HG03108 (cell line): ENCODE measurements at regions not wholly inside any gene's neighbourhood (a gene's known extent, or its start where the extent isn't known, plus 50 kb on each side); places are given as distances from the start of the nearest gene placed in this dataset.
"Not testable (repeated sequence)": the region's sequence is repeated elsewhere in the genome, so short reads cannot be mapped to it uniquely, and the experiment has no call there.

Experiments used
- ATAC-seq: cut with Tn5 transposase; IDR thresholded peaks from one replicate; pipeline ENCODE4 v1.9.1; 2021; ENCODE audit warnings: moderate library complexity; ENCODE audit not compliant: unreplicated experiment

DNA sequence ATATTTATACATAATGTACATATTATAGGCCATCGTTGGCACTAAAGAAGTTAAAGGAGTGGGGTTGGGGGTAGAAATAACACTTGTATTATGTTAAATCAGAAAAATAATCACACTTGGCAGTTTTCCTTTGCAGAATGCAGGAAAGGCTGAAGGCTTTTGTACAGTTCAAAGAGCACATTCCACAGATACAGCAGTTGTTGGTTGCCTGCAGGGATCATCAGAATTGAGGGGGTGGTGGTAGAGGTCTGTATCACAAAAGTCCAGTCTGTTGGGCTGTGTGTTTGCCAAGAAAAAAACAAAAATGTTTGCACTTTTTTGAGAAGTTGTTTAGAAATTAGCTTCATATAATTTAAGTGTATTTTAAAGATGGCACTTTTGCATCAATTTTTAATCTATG lies 231.8 kb upstream of the FOXP2 start:
- ATAC-seq = no peak

GRCh38 chr7:114181280-114181679 lies 233.3 kb upstream of the FOXP2 start:
- no peak for ATAC-seq

DNA sequence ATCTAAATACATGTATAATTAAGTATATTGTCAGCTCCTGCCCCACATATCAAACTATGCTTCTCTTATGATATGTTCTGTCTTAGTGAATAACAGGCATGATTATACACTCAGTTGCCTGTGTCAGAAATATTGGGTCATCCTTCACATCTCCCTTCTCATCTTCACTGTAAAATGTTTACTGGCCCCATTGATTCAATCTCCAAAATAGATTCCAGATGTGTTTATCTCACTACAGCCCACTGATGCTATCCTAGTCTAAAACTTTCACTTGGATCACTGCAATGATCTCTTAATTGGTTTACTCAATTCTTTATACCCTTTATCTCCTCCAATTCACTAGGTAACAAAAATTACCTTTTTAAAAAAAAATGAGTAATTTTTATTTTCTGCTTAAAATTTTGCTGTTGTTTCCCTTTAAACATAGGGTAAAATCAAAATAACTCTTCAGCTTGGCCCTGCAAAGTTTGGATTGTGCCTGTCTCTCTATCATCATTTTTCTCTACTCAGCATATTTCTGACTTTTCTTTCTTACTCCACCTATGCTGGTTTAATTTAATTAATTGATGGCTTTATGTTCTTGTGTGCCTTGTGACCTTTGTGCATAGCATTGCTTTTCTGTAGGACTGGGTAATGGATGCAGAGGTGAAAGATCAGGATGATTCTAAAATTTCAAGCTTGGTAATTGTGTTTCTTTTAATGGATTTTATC lies 233.9 kb upstream of the FOXP2 start:
- ATAC-seq = no peak

- ATAC-seq = no peak
Measured at GRCh38 chr7:114175125-114175524, 239.5 kb upstream of the FOXP2 start.

DNA sequence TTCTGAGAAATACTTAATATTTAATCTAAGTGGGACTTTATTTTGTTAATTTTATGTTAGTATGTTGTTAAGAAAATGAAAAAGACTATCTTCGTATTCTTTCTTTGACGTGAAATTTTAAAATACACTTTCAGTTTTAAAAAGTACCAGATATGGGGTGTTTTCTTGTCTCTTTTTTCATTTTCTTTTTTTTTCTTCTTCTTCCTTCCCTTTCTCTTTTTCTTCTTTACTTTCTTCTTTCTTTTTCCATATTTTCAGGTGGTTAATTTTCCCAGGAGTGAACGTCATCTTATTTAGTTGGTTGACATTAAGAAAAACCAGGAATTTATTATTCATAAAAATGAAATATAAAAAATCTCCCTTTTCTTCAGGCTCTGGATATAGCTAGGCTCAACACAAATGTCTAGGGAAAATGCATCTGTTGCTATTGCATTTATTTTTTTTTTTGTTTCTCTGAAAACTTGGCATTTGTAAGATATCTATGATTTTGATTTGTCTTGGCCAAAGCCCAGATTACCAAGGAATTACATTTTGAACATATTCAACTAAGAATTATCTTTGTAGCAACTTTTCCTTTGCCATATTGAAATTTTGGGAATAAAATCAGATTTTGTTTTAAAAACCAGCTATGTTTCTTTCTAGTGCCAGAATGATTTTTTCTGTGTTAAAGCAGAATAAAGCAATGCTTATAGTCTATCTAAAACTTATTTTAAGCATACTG lies 241.3 kb upstream of the FOXP2 start:
- ATAC-seq = no peak

DNA sequence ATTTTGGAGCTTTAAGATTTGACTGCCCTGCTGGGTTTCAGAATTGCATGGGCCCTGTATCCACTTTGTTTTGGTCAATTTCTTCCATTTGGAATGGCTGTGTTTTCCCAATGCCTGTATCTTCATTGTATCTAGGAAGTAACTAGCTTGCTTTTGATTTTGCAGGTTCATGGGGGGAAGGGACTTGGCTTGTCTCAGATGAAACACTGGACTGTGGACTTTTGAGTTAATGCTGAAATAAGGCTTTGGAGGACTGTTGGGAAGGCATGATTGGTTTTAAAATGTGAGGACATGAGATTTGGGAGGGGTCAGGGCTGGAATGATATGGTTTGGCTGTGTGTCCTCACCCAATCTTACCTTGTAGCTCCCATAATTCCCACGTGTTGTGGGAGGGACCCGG lies 245.2 kb upstream of the FOXP2 start:
- ATAC-seq = not testable (repeated sequence)

- ATAC-seq = no peak
Measured at GRCh38 chr7:114160925-114161324, 242.1 kb upstream of the PPP1R3A start.

GRCh38 chr7:114158854-114159253 lies 240.0 kb upstream of the PPP1R3A start:
- ATAC-seq = no peak

- ATAC-seq = no peak
Measured at GRCh38 chr7:114158275-114158674, 239.5 kb upstream of the PPP1R3A start.

- no peak for ATAC-seq
Measured at GRCh38 chr7:114156178-114156577, 237.4 kb upstream of the PPP1R3A start.

DNA sequence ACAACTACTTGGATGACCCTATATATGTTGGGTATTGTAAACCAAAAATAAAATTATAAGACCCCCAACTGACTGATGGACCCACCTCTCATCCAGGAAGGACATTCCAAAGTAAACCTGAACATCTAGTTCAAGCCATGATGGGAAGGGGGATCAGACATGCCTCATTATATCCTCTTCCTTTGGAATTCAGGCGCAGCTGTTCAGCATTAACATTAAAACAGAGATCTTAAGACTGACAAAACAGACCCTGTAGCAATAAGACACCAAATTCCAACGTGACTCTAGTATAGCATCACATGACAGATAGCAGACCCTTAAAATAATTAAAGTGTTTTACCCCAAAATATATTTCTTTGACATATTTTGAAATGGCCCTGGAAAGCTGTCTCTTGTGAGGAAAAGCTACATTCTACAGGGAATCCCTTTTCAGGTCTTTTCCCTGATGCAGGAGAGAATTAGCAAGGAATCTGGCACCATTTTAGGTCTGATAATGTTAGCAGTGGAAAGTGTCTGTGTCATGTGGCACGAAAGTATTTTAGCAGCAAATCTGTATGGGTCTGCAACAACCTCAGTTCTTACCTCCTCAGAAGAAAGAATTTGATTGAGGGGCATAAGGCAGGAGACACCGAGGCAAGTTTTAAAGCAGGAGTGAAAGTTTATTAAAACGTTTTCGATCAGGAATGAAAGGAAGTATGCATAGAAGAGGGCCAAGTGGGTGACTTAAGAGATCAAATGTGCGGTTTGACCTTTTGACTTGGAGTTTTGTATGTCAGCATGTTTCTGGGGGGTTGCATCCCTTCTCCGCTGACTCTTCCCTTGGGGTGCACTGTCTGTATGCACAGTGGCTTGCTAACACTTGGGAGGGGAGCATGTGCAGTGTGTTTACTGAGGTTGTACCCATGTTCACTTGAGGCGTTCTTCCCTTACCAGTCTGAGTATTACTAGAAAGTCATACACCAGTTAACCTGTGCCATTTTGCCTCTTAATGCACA lies 236.6 kb upstream of the PPP1R3A start:
- ATAC-seq = no peak

DNA sequence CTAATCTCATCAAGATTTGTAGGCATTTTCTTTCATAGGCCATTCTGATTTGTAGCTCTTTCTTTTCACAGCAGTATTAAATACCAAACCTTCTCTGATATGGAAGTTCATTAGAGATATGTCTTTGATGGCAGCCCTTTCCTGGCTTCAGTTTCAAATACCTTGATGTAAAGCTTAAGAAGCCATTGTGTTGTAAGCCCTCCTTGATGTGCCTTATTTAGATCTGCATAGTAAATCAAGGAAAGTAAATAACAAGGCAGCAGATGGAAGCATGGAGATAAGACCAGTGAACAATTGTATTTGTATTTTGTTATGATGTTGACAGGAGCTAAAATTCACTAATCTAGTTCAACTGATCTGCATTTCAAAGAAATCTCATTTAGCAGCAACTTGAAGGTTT lies 234.9 kb upstream of the PPP1R3A start:
- ATAC-seq = no peak

DNA sequence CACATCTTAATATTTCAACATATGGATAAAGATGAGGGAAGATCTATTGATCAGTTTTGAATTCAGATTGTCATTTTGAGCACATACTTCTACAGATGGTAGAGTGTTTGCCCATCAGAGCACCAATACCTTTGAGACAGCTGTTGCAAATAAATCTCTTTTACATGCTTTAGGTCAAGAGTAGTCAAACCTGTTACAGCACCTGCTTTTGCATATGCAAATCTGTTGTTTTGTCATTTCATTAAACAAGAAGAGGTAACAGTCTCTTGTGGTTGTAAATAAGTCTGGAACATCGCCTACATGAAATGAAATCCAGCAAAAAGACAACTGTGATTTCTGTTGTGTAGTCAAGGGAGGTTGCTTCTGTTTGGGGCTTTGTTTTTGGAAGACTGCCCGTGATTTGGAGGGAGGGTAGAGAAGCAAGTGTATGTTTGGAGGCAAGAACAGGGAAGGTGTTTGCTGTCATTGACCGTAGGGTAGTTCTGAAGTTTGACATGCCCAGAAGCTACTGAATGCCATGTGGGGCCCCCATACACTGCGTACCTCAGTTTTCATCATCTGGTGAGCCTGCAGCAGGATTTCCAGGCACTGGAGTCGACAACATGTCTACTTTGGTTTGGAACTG lies 233.6 kb upstream of the PPP1R3A start:
- ATAC-seq = no peak

DNA sequence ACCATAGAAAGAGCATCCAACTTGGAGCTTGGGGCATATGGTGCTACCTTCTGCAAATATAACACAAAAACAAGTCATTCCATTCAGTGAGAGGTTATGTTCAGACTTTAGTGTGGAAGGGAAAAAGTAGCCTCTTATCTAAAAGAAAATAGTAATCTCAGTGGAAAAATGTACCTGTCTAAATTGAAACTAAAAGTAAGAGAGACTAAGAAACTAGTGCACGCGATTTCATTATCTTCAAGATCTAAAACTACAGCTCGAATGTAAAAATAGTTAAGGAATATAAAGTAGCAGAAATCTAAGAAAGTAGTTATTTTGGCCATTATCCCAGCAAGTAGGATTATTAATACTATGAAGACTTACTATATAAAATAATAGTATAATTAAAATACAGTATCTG lies 233.0 kb upstream of the PPP1R3A start:
- ATAC-seq = no peak

DNA sequence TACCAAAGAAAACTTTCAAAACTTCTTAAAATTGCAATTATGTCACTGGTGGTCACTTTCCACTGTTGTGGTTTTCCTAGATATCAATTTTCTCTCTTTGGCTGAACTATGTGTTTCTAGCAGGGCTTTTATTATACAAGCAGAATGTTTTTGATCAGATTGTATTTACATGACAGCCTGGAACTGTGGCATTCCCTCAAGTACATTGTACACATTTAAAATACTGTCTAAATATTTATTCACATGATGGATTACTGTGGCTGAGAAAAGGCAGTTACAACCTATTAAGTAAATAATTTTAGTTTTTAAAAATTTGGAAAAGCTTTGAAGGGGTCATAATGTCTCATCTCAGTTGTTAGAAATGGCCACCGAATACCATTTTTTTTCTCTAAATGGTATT lies 231.9 kb upstream of the PPP1R3A start:
- no peak for ATAC-seq

- ATAC-seq = no peak
Measured at GRCh38 chr7:114148779-114149178, 230.0 kb upstream of the PPP1R3A start.

DNA sequence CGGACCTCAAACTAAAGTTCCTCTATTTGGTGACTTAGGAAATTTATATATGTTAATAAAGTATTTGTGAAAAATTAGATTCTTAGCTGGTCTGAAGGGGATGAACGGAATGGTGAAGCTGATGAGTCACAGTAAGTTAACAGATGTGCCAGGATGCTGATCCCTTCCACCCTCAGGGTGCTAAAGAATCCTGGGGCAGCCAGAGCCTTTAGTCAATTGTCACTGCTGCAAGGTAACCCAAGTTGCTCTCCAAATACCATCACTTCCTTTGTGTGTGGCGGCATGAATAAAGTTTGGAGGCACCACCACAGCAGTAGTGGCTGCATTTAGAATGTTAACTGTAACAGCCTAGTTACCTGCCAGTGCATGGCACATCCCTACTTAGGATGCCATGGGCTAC lies 222.6 kb upstream of the PPP1R3A start:
- no peak for ATAC-seq

GRCh38 chr7:114140561-114140960 lies 221.8 kb upstream of the PPP1R3A start:
- no peak for ATAC-seq

GRCh38 chr7:114139690-114140089 lies 220.9 kb upstream of the PPP1R3A start:
- ATAC-seq = not testable (repeated sequence)

GRCh38 chr7:114138587-114138986 lies 219.8 kb upstream of the PPP1R3A start:
- no peak for ATAC-seq

- ATAC-seq = no peak
Measured at GRCh38 chr7:114133717-114134116, 214.9 kb upstream of the PPP1R3A start.
